ENCODE measurements at regions not wholly inside any gene's neighbourhood (a gene's known extent, or its start where the extent isn't known, plus 50 kb on each side); places are given as distances from the start of the nearest gene placed in this dataset.

DNA sequence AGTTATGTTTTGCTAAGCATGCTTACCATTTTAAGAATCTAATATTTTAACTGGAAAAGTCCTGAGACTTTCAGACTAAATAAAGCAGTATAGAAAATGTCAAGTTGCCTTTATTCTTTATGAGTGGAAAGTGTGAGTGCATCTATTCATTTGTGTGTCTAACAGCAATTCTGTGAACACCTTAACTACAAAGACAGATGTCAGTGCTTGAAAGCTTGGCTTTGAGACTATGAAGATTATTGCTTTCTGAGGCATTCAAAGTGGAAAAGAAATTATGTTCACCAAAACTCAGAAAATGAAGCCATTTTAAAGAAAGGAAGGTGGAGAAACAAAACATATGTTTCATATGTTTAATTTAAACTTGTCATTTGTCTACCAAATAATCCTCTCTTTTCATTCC, 294.5 kb upstream of the SEMA3C start:
- no peak overlapping the region for H3K4me2 ChIP-seq (ENCODE audit: insufficient read depth in 1 of 2, low read depth in 2 of 2, low read length in 2 of 2)
- ChIA-PET CTCF (ENCODE audit: partially characterized antibody) (interaction anchor here (1.1 kb wide), 1 partner anchor 46 kb away, joined by 3 read pairs; no protein-coding TSS in a partner anchor), POLR2A (ENCODE audit: partially characterized antibody) (no interaction called here)
- no peaks in the 10 kb centered on the region for H3K36me3 ChIP-seq (ENCODE audit: control insufficient read depth in 2 of 4, insufficient read depth in 4 of 4, low read length in 3 of 4)
- H2AFZ ChIP-seq (ENCODE audit: low read length), result no peak overlapping the region
- no peaks in the 10 kb centered on the region for H3K9me3 ChIP-seq (ENCODE audit: insufficient read depth in 2 of 2, low read depth in 1 of 2, low read length in 1 of 2)
- H4K8ac ChIP-seq (ENCODE audit: extremely low read depth, insufficient read depth, low read length), result no peak overlapping the region
- no peak overlapping the region for H2AK5ac ChIP-seq (ENCODE audit: low read depth, low read length)
- no peak overlapping the region for H3K9ac ChIP-seq (replicated peaks in 1 of 4; ENCODE audit: extremely low read depth in 1 of 4, low read depth in 3 of 4, low read length in 3 of 4)
- H3K56ac ChIP-seq (replicated peaks; ENCODE audit: insufficient read length, low read depth, low read length), result no peak overlapping the region
- no peaks in the 10 kb centered on the region for H3K79me1 ChIP-seq (ENCODE audit: low read depth, low read length)
- H2BK20ac ChIP-seq (ENCODE audit: low read length), result no peak overlapping the region
- FAIRE-seq (no peak), DNase-seq (ENCODE audit: low read depth in 1 of 2, low spot score in 2 of 2) (no peak)
- no peak overlapping the region for H2BK120ac ChIP-seq (replicated peaks; ENCODE audit: low read depth, low read length)
- no peak overlapping the region for H4K5ac ChIP-seq (ENCODE audit: insufficient read length, low read depth, low read length)
- H2BK12ac ChIP-seq (ENCODE audit: low read depth, low read length), result no peak overlapping the region
- no peak overlapping the region for H3K18ac ChIP-seq (ENCODE audit: extremely low read depth, low read length)
- no peak overlapping the region for H3K4ac ChIP-seq (replicated peaks; ENCODE audit: insufficient read length, low read depth, low read length)
- H3K4me1 ChIP-seq (replicated peaks in 1 of 4; ENCODE audit: control insufficient read depth in 3 of 4, insufficient read depth in 4 of 4, low read length in 3 of 4), result no peaks in the 10 kb centered on the region
- no peaks in the 10 kb centered on the region for H3K79me2 ChIP-seq (ENCODE audit: control insufficient read depth in 1 of 2, insufficient read depth in 2 of 2, low read length in 2 of 2)
- no peak overlapping the region for H3K27ac ChIP-seq (ENCODE audit: low read depth, low read length)
- no peak overlapping the region for H3K4me3 ChIP-seq (ENCODE audit: extremely low read depth in 1 of 4, insufficient read depth in 2 of 4, low read depth in 3 of 4, low read length in 4 of 4)
- no peaks in the 10 kb centered on the region for H4K20me1 ChIP-seq (replicated peaks in 1 of 2; ENCODE audit: control insufficient read depth in 1 of 2, insufficient read depth in 2 of 2, low read length in 2 of 2)
- H3K14ac ChIP-seq (ENCODE audit: insufficient read length), result no peak overlapping the region
- H3K23ac ChIP-seq (ENCODE audit: insufficient read length), result no peak overlapping the region
- H2BK5ac ChIP-seq (ENCODE audit: low read depth, low read length), result no peak overlapping the region
- no peak overlapping the region for H4K91ac ChIP-seq (replicated peaks; ENCODE audit: insufficient read length, low read length)
- no peaks in the 10 kb centered on the region; the same call in 1 of the 2 replicates for H3K23me2 ChIP-seq (ENCODE audit: low read depth, low read length)
- no peaks in the 10 kb centered on the region for H3K27me3 ChIP-seq (replicated peaks in 1 of 4; ENCODE audit: control insufficient read depth in 3 of 4, extremely low read depth in 1 of 4, insufficient read depth in 3 of 4, low read length in 3 of 4)
- no peak overlapping the region for H2BK15ac ChIP-seq (ENCODE audit: low read length)
- TF ChIP-seq TAF1 (IDR thresholded peaks at IDR 0.05; ENCODE audit: low read depth, low read length) (no peak), SP2 (IDR thresholded peaks at IDR 0.05; ENCODE audit: low read length) (no peak)
